Stimulated activated CD8-positive, alpha-beta memory T cell treated with anti-CD3 and anti-CD28 coated beads, Interleukin-15, amount 100 ng/mL, for 1 hour (primary cell): ENCODE measurements at regions not wholly inside any gene's neighbourhood (a gene's known extent, or its start where the extent isn't known, plus 50 kb on each side); places are given as distances from the start of the nearest gene placed in this dataset.
"Not testable (repeated sequence)": the region's sequence is repeated elsewhere in the genome, so short reads cannot be mapped to it uniquely, and the experiment has no call there.

Experiments
- DNase-seq: peaks from one replicate; pipeline ENCODE4 v3.0.0-alpha.2; 2020; ENCODE audit warnings: low read depth

DNA sequence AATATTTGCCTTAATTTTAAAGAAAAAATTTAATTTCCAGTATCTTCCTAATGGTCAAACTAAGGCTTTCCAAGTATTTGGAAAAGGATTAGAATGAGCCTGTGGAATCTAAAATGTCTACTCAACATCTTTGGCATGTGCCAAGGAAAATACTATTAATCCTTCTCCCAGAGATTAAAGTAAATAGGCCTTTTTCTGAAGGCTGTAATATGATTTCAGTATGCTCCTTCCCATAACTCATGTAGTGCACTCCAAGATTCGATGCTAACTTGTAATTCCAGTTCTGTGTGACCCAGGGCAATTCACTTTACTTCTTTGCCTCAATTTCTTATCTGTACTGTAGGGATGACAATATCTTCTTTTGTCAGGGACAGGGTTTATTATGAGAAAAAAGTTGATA is 196.9 kb downstream of the ZIC5 start:
- DNase-seq = no peak

DNA sequence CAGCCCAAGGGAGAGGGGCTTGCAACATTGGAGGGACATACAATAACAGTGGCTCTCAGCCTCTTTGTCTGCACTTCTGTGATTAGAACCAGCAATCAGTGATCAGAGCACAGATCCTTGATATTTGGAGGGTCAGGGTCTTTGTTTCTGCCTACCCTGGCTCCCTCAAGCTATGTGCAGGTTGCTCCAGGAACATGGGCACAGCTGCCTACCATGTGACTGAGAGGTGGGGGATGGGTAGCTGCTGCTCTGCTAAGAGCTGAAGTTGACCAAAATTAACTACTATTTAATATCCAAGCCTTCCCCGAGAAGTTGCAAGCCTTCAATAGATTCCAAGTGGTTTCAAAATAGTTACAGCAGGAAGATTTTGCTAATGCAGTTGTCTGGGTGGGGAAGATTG is 202.6 kb downstream of the ZIC5 start:
- no peak for DNase-seq

DNA sequence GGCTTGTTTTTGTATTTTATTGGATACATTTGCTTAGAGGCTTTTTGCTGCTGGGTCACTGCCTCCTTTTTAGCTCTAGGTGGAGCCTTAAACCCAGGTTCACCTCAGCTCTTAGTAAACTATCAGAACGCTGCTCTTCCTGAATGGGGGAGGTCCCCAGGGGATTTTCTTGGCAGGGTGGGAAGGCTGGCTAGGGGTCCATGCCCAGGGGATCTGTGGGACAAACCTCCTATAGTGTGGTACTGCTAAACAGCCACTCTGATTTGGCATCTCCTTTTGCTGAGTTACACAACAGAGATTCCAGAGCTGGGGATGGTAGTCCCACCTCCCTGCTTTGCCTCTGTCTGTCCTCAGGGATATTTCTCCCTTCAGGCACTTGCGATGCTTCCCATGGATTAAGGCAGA is 204.9 kb downstream of the ZIC5 start:
- no peak for DNase-seq

DNA sequence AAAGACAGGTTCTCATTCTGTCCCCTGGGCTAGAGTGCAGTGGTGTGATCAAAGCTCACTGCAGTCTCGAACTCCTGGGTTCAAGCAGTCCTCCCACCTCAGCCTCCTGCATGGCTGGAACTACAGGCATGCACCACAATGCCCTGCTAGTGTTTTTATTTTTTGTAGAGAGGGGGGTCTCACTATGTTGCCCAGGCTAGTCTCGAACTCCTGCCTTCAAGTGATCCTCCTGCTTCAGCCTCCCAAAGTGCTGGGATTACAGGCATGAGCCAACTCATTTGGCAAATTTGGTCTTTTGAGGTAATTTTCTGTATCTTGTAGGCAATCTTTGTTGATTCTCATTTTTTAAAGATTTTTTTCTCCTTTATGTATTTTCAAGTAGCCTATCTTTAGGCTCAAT is 205.7 kb downstream of the ZIC5 start:
- DNase-seq = no peak

DNA sequence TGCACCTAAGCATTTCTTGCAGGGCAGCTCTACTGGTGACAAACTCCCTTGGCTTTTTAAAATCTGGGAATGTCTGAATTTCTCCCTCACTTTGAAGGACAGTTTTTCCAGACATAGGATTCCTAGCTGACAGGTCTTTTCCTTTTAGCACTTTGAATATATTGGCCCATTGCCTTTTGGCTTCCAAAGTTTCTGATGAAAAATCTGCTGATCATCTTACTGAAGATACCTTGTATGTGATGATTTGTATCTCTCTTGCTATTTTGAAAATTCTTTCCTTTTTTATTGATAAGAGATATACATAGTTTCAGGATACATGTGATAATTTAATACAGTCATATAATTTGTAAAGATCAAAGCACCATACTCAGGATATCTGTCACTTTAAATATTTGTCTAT is 211.1 kb downstream of the ZIC5 start:
- no peak for DNase-seq

DNA sequence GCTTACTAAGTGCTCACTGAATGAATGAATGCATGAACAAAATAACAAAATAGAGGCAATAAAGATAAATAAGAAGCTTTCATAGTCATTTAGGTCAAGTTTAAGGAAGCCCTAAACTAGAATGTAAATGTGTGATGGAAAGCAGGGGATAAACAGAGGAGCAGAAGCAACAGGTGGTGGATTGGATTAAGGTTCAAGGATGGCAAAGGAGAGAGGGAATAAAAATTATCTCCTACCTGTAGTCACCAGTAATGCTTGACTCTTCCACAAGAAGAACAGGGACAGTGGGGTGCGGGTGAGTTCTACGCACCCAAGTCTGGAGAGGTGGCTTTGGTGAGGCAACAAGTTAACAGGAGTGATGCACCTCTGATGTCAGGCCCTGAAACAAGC is 212.4 kb downstream of the ZIC5 start:
- DNase-seq = no peak

DNA sequence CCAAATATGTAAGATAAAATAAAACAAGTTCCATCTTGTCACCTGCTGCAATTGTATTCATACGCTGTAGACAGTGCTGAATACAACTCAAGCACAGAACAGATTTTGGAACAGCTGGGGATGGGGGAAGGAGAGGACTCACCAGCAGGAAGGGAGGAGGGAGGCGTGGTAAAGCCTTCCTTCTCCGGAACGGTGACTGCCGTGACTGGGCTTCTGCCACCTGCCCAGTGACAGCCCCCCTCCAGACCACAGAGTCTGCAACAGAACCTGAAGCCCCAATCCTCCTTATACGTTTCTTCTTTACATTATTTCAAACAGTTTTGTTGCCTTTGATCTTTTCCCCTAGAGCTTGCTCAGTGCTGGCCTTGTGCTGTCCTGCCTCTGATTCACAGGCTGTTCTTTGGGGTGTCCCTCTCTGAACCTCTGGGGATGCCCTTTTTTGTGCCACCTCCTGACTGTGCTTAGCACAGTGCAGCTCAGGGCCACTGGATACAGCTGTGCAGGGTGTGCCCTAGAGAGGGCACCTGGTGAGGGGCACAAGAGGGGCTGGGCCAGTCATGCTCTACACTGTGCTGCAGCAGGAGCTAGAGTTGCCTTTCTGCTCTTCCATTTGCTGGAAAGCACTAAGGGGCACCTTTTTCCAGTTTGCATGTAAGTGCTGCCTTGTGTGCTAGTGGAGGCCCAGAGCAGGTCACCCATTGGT is 213.0 kb downstream of the ZIC5 start:
- DNase-seq = no peak

DNA sequence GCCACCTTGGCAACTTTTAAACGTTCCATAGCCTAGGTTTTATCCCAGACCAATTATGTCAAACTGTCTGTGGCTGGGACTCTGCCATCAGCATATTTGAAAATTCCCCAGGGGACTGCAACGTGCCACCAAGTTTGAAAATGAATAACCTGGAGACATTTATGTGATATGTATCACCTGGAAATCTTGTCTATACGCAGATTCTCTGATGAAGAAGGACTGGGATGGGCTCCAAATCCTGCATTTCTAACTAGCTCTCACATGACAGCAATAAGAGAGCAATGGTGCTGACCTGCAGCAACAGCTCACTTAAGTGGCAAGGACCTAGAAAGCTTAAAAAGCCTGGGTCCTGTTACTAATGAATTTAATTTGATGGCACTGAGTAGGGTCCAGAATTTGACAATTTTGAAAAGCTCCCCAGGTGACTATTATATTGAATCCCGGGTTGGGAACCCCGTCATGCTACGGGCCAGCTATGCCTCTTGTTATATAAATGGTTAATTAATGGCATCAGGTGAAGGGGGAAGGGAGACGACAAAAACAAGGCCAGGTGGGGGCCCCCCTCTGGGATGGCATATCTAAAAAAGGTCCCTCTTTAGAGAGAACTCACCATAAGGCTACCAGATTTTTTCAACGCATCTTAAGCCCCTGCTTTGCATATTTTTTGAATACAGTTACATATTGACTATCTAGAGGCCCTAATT is 213.7 kb downstream of the ZIC5 start:
- DNase-seq = no peak

DNA sequence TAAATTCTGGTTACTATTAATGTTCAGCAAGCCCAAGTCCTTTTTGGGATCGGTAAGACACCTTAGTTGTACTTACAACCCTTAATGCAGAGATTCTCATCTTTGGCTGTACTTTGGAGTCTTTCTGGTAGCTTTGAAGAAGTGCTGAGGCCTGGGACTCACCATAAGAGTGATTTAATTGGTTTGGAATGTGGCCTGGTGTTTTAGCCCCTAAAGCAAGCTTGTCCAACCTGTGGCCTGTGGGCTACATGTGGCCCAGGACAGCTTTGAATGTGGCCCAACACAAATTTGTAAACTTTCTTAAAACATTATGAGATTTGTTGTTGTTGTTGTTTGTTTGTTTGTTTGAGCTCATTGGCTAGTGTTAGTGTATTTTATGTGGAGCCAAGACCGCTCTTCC is 215.3 kb downstream of the ZIC5 start:
- no peak for DNase-seq

DNA sequence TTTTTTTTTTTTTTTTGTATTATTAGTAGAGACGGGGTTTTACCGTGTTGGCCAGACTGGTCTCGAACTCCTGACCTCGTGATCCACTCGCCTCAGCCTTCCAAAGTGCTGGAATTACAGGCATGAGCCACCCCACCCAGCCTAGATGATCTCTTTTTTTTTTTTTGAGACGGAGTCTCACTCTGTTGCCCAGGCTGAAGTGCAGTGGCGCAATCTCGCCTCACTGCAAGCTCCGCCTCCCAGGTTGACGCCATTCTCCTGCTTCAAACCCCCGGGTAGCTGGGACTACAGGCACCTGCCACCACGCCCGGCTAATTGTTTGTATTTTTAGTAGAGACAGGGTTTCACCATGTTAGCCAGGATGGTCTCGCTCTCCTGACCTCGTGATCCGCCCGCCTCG is 216.8 kb downstream of the ZIC5 start:
- DNase-seq = not testable (repeated sequence)

DNA sequence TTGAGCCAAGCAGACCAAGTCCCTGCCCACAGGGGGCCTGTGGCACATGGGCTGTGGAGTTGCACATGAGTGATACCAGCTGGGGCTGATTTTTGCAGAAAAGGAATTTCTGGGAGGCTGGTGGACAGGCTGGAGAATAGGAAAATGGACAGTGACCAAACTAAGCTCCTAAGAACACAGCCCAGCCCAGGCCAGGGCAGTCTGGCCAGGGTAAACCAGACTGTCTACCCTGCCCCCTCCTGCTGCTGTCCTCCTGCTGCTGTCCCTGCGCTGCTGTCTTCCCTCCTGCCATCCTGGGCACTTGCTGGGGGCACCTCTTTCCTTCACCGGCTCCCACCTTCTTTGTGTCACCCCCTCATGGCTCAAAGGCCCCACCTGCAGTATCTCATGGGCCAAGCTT is 219.2 kb downstream of the ZIC5 start:
- no peak for DNase-seq

DNA sequence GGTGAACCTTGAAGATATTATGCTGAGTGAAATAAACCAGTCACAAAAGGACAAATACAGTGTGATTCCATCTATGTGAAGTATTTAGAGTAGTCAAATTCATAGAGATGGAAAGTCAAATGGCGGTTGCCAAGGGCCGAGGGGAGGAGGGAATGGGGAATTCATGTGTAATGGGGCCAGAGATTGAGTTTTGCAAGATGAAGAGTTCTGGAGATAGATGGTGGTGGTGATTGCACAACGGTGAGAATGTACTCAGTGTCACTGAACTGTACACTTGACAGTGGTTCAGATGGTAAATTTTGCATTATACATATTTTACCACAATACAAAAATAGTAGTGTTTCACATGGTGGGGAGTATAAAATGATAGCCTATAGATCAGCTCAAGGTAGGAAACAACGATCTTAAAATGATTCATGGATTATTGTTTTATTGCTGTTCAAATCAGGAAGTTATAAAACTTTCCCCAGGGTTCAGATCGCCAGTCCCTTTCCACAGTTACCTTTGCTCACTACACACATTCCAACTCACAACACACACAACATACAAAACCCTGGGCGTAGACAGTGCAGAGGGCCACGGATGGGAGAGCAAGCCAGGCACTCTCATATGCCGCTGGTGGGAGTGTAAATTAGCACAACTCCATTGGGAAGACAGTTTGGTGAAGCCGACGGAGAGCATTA is 219.9 kb downstream of the ZIC5 start:
- DNase-seq = no peak

DNA sequence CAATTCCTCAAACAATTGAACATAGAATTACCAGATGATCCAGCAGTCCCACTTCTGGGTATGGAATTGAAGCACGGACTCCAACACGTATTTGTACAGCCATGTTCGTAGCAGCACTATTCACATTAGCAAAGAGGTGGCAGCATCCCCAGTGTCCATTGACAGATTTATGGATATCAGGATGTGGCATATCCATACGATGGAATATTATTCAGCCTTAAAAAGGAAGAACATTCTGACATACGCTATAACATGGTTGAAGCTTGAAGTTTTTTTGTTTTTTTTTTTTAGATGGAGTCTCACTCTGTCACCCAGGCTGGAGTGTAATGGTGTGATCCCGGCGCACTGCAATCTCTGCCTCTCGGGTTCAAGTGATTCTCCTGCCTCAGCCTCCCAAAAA is 220.6 kb downstream of the ZIC5 start:
- DNase-seq = no peak

DNA sequence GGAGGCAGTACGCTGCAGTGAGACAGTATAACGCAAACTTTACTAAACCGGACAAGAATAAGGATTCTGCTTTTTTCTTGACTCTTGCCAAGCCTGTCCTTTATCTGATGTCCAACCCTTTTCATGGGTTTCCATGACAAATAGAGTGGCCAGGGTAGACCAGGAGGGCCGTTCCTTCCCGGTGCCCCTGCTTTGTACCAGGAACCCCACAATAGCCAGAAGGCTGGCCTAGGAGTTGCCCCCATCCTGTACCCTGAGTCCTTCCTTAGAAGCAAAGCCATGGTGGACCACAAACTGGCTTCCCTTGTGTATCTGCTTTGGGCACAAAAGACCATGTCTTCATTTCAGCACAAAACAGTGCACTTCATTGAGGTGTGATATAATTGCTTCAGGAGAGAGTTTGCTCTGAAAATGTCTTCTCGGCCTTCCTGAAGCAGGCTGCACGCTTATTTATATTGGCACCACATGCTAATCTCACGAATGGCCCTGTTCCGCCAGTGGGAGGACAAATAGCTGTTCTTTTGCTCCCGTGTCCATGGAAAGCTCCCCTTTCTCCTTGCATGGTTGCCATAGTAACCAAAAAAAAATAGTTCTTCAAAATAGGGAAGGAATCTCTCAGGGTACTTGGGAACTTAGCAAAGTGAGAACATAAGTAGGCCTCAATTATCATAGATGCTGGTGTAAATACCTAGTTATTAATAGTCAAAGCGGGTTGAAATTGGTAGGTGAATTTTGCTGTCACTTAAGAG is 222.1 kb downstream of the ZIC5 start:
- DNase-seq = no peak

DNA sequence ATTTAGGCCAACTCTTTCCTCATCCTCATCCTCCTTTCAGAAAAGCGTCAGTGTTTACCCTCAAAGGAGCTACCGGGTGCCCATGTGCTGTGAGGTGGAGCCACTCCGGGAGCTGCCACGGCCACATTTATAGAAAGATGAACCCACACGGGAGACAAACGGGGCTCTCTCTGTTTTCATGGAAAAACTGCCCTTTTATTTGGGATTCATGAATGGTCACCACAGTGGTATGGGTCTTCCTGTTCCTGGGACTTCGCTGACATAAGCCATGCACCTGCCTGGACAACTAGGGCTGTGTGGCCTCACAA is 224.2 kb downstream of the ZIC5 start:
- no peak for DNase-seq

DNA sequence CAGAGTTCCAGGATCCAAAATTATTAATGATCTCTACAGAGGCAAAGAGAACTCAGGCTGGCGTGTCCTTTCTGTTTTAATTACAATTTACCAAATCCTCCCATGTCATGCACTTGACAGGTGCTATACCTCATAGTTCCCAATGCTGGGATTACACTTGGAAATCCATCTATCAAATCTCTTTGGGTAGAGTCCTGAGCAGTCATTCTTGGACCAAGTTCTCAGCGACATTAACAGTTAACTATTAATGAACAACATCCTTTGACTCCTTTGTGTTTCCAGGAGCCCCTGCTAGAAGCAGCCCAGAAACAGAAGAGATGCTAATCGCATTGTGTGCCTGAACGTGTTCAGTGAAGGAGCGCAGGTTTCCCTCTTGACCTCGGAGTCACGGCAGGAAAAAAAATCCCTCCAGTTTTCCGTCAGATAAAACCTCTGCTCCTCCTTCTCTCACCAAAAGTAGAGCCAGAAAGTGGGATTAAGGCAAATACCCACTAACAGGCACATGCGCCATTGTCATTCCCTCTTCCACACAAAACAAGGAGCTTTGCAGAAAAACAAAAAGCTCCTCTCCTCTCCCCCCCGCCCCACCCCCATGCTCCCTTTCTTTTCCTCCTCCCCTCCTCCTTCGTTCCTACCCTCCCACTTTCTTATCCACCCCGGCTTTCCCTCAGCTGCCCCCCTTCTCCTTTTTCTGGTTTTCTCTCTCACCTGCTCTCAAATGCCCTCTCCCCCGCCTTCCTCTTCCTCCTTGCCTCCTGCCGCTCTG is 224.7 kb downstream of the ZIC5 start:
- no peak for DNase-seq

DNA sequence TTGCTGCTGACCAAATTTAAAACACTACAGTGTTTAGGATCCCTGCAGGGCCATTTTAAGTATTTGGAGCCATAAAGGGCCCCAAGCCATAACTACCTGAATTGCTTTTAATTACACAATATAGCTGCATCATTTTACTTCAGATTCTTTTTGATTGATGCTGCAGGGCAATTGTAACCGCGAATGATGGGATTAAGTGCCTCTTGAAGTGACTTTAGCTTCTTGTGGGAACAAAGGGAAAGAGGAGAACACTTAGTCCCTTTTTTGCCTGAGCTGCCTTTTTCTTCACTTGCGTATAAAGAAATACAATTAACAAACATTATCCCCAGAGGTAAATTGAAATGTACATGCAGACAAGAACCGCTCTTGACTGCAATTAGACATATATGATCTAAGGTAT is 228.5 kb downstream of the ZIC5 start:
- no peak for DNase-seq

DNA sequence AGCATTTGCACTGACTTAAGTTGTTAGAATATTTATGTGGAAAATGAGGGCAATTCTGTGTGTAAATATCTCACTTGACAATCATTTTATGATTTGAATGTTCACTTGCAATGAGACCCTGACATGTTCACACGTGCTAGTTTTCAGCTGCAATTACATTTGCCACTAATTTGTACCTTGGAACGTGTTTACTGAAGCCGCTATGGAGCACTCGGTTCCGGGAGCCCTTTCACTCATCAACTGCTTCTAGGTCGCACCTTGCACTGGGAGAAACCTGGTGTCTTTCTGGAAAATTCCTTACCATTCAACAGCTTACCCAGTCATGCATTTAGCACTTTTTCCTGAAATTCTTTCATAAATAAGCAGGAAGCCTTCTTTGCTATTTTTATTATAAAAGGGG is 229.6 kb downstream of the ZIC5 start:
- no peak for DNase-seq

DNA sequence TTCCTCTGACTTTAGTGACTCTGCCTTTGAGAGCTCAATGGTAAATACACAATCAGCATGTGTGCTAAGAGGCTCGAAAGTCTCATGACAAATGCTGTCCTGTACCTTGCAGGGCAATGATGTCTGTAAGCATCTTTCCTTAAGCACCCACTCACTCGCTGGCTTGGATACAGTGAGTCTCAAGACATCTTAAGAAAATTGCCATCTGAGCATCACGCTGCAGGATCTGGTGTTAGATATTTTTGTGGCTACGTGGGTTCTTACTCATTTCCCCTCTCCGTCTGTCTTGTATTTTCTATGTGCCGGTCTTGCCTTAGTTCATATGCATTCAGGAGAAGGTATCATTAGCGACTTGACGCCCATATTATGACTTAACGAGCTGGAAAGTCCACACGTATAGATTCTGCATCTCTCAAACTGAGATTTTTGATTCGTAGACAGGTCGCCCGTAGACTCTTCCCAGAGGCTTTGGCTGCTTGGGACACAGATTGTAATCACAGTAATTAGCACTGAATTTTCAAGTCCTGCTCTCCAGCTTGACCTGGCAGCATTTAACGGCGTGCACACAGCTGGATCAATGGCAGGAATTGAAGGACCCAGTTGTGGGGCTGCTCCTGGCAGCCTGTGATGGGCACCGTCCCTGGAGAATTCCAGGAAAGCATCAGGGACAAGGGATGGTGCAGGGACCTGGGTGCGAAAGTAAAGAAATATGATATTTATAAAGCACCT is 231.2 kb downstream of the ZIC5 start:
- DNase-seq = no peak

DNA sequence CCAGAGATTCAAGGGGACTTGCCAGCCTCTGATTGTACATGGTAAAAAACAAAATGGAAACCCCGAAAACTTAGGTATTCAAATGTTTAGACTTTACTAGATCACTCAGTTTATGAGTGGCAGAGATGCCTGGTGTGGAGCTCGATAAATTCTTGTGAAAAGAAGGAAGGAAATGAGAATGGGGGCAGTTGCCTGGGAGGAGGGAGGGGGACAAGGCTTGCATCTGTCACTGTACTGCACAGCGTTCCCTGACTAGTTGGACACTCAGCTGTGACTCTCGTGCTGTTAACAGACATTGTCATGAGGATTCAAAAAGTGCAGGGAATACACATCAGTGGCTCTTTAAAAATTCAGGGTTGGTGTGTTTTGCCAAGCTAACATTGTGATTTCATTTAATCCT is 232.9 kb downstream of the ZIC5 start:
- no peak for DNase-seq

DNA sequence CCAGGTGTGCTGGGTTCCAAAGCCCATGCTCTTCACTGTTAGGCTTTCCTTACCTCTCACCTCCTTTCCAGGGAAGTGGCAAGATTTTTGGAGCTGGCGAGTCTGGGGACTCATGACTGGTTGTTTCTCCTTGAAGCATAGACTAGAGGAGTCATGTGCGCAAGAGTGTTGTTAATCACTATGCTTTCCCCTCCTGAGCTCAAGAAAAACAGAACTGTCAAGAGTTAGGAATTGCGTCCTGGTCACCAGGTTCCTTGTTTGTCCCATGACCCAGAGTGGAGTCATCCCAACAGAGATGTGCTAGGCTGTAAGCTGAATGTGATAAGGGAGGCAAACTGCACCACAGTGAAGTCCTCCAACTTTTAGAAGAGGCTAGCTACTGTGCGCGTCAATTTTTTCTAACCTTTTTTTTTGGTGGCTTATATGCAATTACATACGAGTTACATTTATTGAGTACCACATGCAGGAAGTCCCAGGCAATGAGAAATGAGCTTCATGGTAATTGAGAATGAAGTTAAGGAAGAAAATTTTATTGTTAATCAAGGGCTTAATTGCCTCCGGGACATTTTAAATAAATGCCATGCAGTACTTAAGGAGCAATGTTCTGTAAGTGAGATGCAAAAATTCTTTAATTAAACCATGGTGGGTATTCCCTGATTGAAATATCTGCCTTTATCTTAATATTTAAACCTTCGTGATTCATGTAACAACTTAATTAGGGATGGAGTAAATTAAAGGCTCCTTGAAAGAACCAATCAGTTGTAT is 233.9 kb downstream of the ZIC5 start:
- no peak for DNase-seq
